ENCODE measurements at regions not wholly inside any gene's neighbourhood (a gene's known extent, or its start where the extent isn't known, plus 50 kb on each side); places are given as distances from the start of the nearest gene placed in this dataset.

DNA sequence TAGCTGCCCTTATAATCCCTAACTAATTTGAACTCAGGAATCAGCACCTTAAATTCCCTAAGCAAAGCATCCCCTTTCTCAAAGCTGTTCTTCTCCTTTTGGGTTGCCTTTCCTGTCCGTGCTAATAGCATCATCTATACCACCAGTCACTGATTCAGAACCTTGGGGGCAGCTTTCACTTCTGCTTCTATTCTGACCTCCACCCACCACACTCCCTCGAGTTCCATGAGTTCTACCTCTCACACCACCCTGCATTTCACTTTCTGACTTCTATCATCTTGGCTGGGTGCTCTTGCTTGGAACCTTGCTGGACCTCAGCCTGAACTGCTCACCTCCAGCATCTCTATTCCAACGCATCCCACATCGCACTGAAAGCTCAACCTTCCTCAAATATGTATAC, 55.4 kb upstream of the KCNMB2 start:
- DNase-seq (ENCODE audit: low spot score): no peak

DNA sequence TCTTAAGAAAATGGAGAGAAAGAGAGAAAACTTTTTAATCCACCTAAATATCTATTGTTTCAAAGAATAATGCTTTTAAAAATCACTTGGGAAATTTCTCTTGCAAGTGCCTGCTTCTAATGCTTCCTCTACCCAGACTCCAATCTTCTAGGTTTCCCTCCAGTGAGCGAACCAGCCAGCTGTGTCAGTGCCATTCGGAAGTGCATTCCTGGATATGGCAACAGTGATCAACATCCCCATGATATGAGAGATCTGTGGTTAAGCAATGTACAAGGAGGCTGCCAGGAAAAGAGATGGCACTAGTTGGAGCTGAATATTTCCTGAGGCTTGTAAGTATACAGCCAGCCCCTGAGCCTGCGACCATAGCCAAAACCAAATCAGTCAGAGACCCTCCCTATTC, 53.3 kb upstream of the KCNMB2 start:
- DNase-seq (ENCODE audit: low spot score): no peak

DNA sequence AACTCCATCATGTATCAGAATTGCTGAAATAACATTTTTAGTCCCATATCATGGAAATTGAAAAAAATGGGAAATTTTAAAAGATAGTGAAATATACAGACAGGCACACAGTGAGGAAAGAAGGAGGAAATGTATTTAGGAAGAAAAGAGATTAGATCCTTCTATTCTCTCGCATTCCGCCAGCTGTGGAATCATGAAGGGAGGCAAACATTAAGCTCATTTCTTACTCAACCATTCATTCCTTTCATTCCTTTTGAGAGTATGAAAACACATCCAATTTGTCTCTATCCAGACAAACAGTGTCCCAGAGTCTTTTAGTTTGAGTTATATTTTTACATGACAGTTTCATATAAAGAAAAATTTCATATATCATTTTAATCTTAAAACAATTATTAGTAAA, 52.5 kb upstream of the KCNMB2 start:
- no peak for DNase-seq (ENCODE audit: low spot score)

DNA sequence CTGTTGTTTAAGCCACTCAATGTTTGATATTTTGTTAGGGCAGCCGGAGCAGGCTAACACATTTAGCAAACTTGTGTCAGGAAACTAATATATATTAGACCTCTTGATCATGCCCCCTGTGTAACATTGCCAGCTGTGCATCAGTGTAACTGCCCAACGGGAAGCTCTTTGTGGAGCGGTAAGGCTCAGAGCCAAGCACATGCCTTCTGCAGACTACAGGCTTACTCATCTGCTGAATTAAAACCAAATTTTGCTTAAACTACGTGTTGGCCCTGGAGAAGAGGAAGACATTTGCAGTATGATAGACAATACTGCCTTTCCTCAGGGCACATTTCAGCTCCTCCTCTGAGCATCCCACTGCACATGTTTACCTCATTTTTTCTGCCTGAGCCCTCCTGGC, 50.5 kb upstream of the KCNMB2 start:
- DNase-seq (ENCODE audit: low spot score): no peak

Measured in A172 (cell line).